ENCODE measurements at regions not wholly inside any gene's neighbourhood (a gene's known extent, or its start where the extent isn't known, plus 50 kb on each side); places are given as distances from the start of the nearest gene placed in this dataset.
A peak's percentile ranks its signal among the peaks of the same experiment; 100 is the strongest.

- DNase-seq (ENCODE audit: low spot score), result no peak
These were observed 187.1 kb upstream of the CDKN3 start for GRCh38 chr14:54209511-54210250.

GRCh38 chr14:54211551-54212308 is 185.1 kb upstream of the CDKN3 start:
- peak; percentile 73 for DNase-seq (ENCODE audit: low spot score)

- DNase-seq (ENCODE audit: low spot score), result no peak
These were observed 183.3 kb upstream of the CDKN3 start for GRCh38 chr14:54213536-54213935.

GRCh38 chr14:54216827-54217226 is 180.0 kb upstream of the CDKN3 start:
- DNase-seq (ENCODE audit: low spot score), result no peak

GRCh38 chr14:54219261-54220070 is 177.3 kb upstream of the CDKN3 start:
- no peak for DNase-seq (ENCODE audit: low spot score)

- DNase-seq (ENCODE audit: low spot score), result peak; percentile 8
These were observed 176.6 kb upstream of the CDKN3 start for GRCh38 chr14:54220071-54220703.

GRCh38 chr14:54220704-54221431 is 175.9 kb upstream of the CDKN3 start:
- no peak for DNase-seq (ENCODE audit: low spot score)

- no peak for DNase-seq (ENCODE audit: low spot score)
These were observed 175.4 kb upstream of the CDKN3 start for GRCh38 chr14:54221432-54221803.

GRCh38 chr14:54221971-54222370 is 174.8 kb upstream of the CDKN3 start:
- no peak for DNase-seq (ENCODE audit: low spot score)

GRCh38 chr14:54223831-54224402 is 172.9 kb upstream of the CDKN3 start:
- DNase-seq (ENCODE audit: low spot score), result no peak

GRCh38 chr14:54225457-54226060 is 171.2 kb upstream of the CDKN3 start:
- DNase-seq (ENCODE audit: low spot score), result no peak

GRCh38 chr14:54226103-54226502 is 170.7 kb upstream of the CDKN3 start:
- DNase-seq (ENCODE audit: low spot score), result no peak

GRCh38 chr14:54226558-54226957 is 170.2 kb upstream of the CDKN3 start:
- DNase-seq (ENCODE audit: low spot score), result no peak

GRCh38 chr14:54229136-54229535 is 167.7 kb upstream of the CDKN3 start:
- DNase-seq (ENCODE audit: low spot score), result no peak

- DNase-seq (ENCODE audit: low spot score), result no peak
These were observed 166.2 kb upstream of the CDKN3 start for GRCh38 chr14:54230645-54231044.

- no peak for DNase-seq (ENCODE audit: low spot score)
These were observed 164.1 kb upstream of the CDKN3 start for GRCh38 chr14:54232735-54233134.

- no peak for DNase-seq (ENCODE audit: low spot score)
These were observed 155.3 kb upstream of the CDKN3 start for GRCh38 chr14:54241517-54241916.

GRCh38 chr14:54251356-54251755 is 145.5 kb upstream of the CDKN3 start:
- DNase-seq (ENCODE audit: low spot score), result no peak

GRCh38 chr14:54252072-54252730 is 144.6 kb upstream of the CDKN3 start:
- DNase-seq (ENCODE audit: low spot score), result no peak
